NCI-H2107 treated with DMSO at 0.1 percent for 48 hours (cell line): ENCODE measurements at regions not wholly inside any gene's neighbourhood (a gene's known extent, or its start where the extent isn't known, plus 50 kb on each side); places are given as distances from the start of the nearest gene placed in this dataset.

ENCODE experiments used
- DNase-seq: peaks from one replicate; lab custom pipeline; 2025; ENCODE audit not compliant: unreplicated experiment; lab: John Stamatoyannopoulos, UW

GRCh38 chr9:16025627-16026026 is 472.8 kb downstream of the CCDC171 start:
- no peak for DNase-seq

- no peak for DNase-seq
These were observed 474.0 kb downstream of the CCDC171 start for GRCh38 chr9:16026886-16027285.

GRCh38 chr9:16028548-16028947 is 475.7 kb downstream of the CCDC171 start:
- DNase-seq = no peak

GRCh38 chr9:16029046-16029615 is 476.3 kb downstream of the CCDC171 start:
- DNase-seq = no peak

GRCh38 chr9:16029796-16030363 is 477.0 kb downstream of the CCDC171 start:
- no peak for DNase-seq

- peak; percentile 3 for DNase-seq
These were observed 477.8 kb downstream of the CCDC171 start for GRCh38 chr9:16030528-16031185.

- no peak for DNase-seq
These were observed 478.6 kb downstream of the CCDC171 start for GRCh38 chr9:16031486-16031885.

- DNase-seq = no peak
These were observed 479.1 kb downstream of the CCDC171 start for GRCh38 chr9:16031971-16032370.

GRCh38 chr9:16032799-16033198 is 480.0 kb downstream of the CCDC171 start:
- no peak for DNase-seq

- no peak for DNase-seq
These were observed 480.4 kb downstream of the CCDC171 start for GRCh38 chr9:16033253-16033652.

GRCh38 chr9:16033921-16034691 is 481.3 kb downstream of the CCDC171 start:
- no peak for DNase-seq

GRCh38 chr9:16039218-16039987 is 486.6 kb downstream of the CCDC171 start:
- no peak for DNase-seq

GRCh38 chr9:16039988-16040761 is 487.3 kb downstream of the CCDC171 start:
- no peak for DNase-seq

GRCh38 chr9:16043756-16044578 is 491.1 kb downstream of the CCDC171 start:
- no peak for DNase-seq

GRCh38 chr9:16044579-16044881 is 491.7 kb downstream of the CCDC171 start:
- DNase-seq = no peak

GRCh38 chr9:16045651-16046280 is 492.9 kb downstream of the CCDC171 start:
- no peak for DNase-seq

- no peak for DNase-seq
These were observed 493.9 kb downstream of the CCDC171 start for GRCh38 chr9:16046713-16047112.

GRCh38 chr9:16048129-16048528 is 495.3 kb downstream of the CCDC171 start:
- no peak for DNase-seq

GRCh38 chr9:16052146-16052545 is 499.3 kb downstream of the CCDC171 start:
- no peak for DNase-seq
